Mesendoderm (in vitro differentiated cells): ENCODE measurements at regions not wholly inside any gene's neighbourhood (a gene's known extent, or its start where the extent isn't known, plus 50 kb on each side); places are given as distances from the start of the nearest gene placed in this dataset.

Experiments
- DNase-seq: peaks from one replicate; pipeline ENCODE4 v3.0.0; 2013
- H2AK5ac ChIP-seq: 2 replicates; pipeline ENCODE4 v1.6.1; 2013; ENCODE audit warnings: low read length, inconsistent platforms
- H2BK120ac ChIP-seq: 2 replicates; pipeline ENCODE4 v1.6.1; 2013; ENCODE audit warnings: low read depth, mild to moderate bottlenecking, low read length, moderate library complexity, mixed read lengths
- H2BK15ac ChIP-seq: replicated peaks from 2 replicates; pipeline ENCODE4 v1.6.1; 2013; ENCODE audit warnings: low read depth, mild to moderate bottlenecking, moderate library complexity
- H2BK5ac ChIP-seq: 2 replicates; pipeline ENCODE4 v1.6.1; 2013; ENCODE audit warnings: low read length, inconsistent platforms
- H3K18ac ChIP-seq: 2 replicates; pipeline ENCODE4 v1.6.1; 2013; ENCODE audit warnings: mild to moderate bottlenecking, low read length, mixed read lengths
- H3K23ac ChIP-seq: one replicate; pipeline ENCODE4 v1.6.1; 2013; ENCODE audit warnings: low read length
- H3K27ac ChIP-seq: 2 replicates; pipeline ENCODE4 v1.5.1; 2013; ENCODE audit warnings: low read depth, mild to moderate bottlenecking, inconsistent platforms, low read length, moderate library complexity
- H3K27me3 ChIP-seq: 2 replicates; pipeline ENCODE4 v1.6.1; 2013; ENCODE audit warnings: low read length, control low read depth, mild to moderate bottlenecking, inconsistent platforms; ENCODE audit not compliant: insufficient read depth, poor library complexity
- H3K36me3 ChIP-seq: 2 replicates; pipeline ENCODE4 v1.6.1; 2013; ENCODE audit warnings: low read length, inconsistent platforms; ENCODE audit not compliant: control insufficient read depth, insufficient read depth
- H3K4ac ChIP-seq: one replicate; pipeline ENCODE4 v1.6.1; 2013; ENCODE audit warnings: low read depth, mild to moderate bottlenecking, low read length, moderate library complexity
- H3K4me1 ChIP-seq: 2 replicates; pipeline ENCODE4 v1.6.1; 2013; ENCODE audit warnings: low read depth, low read length, inconsistent platforms; ENCODE audit not compliant: control insufficient read depth
- H3K4me2 ChIP-seq: 2 replicates; pipeline ENCODE4 v1.6.1; 2013; ENCODE audit warnings: low read length
- H3K4me3 ChIP-seq: 2 replicates; pipeline ENCODE4 v1.5.1; 2013; ENCODE audit warnings: mild to moderate bottlenecking, low read length
- H3K56ac ChIP-seq: one replicate; pipeline ENCODE4 v1.6.1; 2013; ENCODE audit warnings: low read length
- H3K79me1 ChIP-seq: 2 replicates; pipeline ENCODE4 v1.6.1; 2013; ENCODE audit warnings: low read length, inconsistent platforms
- H3K79me2 ChIP-seq: 2 replicates; pipeline ENCODE4 v1.6.1; 2013; ENCODE audit warnings: mild to moderate bottlenecking, low read length; ENCODE audit not compliant: control insufficient read depth, insufficient read depth
- H3K9ac ChIP-seq: 2 replicates; pipeline ENCODE4 v1.6.1; 2013; ENCODE audit warnings: low read length, inconsistent platforms
- H4K5ac ChIP-seq: one replicate; pipeline ENCODE4 v1.6.1; 2013; ENCODE audit warnings: low read length
- H4K8ac ChIP-seq: one replicate; pipeline ENCODE4 v1.6.1; 2013; ENCODE audit warnings: low read depth, mild to moderate bottlenecking, control low read depth, low read length, moderate library complexity
- WGBS: extraction: QIAGEN DNeasy Blood & Tissue Kit; methylation state at CpG from one replicate; pipeline ENCODE4 v1.1.7; 2013; ENCODE audit warnings: low lambda C conversion rate, missing lambda C conversion rate; ENCODE audit not compliant: insufficient coverage; ENCODE audit errors: extremely low coverage; 5-methylcytosine and 5-hydroxymethylcytosine counted together

GRCh38 chr4:162560073-162560472 lies 396.3 kb upstream of the FSTL5 start:
- Histone ChIP-seq H3K36me3 (no peaks in the 10 kb centered on the region), H2BK120ac (no peak overlapping the region), H3K23ac (no peak overlapping the region), H3K56ac (no peak overlapping the region), H3K4me1 (no peaks in the 10 kb centered on the region), H3K4me2 (no peak overlapping the region), H2AK5ac (no peak overlapping the region), H2BK5ac (no peak overlapping the region), H3K79me2 (no peaks in the 10 kb centered on the region), H2BK15ac (no peak overlapping the region), H3K18ac (no peak overlapping the region), H3K4ac (no peak overlapping the region), H4K5ac (no peak overlapping the region), H3K27ac (no peak overlapping the region), H3K79me1 (no peaks in the 10 kb centered on the region), H3K9ac (no peak overlapping the region), H3K27me3 (no peaks in the 10 kb centered on the region), H3K4me3 (no peak overlapping the region), H4K8ac (no peak overlapping the region)
- no CpG with 5 or more reads among the region's 1 CpG for WGBS
- no peak for DNase-seq

- Histone ChIP-seq H3K27ac (no peak overlapping the region), H2BK15ac (no peak overlapping the region), H3K9ac (no peak overlapping the region), H3K56ac (no peak overlapping the region), H3K4me1 (no peaks in the 10 kb centered on the region), H3K36me3 (no peaks in the 10 kb centered on the region), H3K79me1 (no peaks in the 10 kb centered on the region), H3K79me2 (no peaks in the 10 kb centered on the region), H3K4me3 (no peak overlapping the region), H3K23ac (no peak overlapping the region), H4K8ac (no peak overlapping the region), H3K27me3 (no peaks in the 10 kb centered on the region), H2BK120ac (no peak overlapping the region), H3K4me2 (no peak overlapping the region), H3K4ac (no peak overlapping the region), H2BK5ac (no peak overlapping the region), H2AK5ac (no peak overlapping the region), H3K18ac (no peak overlapping the region), H4K5ac (no peak overlapping the region)
- WGBS, result no CpG with 5 or more reads among the region's 4 CpGs
- no peak for DNase-seq
These were observed 393.8 kb upstream of the FSTL5 start for GRCh38 chr4:162557516-162558106.

GRCh38 chr4:162535121-162535520 lies 371.3 kb upstream of the FSTL5 start:
- Histone ChIP-seq H3K18ac (no peak overlapping the region), H3K9ac (no peak overlapping the region), H3K56ac (no peak overlapping the region), H3K27me3 (no peaks in the 10 kb centered on the region), H3K79me2 (no peaks in the 10 kb centered on the region), H3K4ac (no peak overlapping the region), H3K79me1 (no peaks in the 10 kb centered on the region), H2BK15ac (no peak overlapping the region), H3K23ac (no peak overlapping the region), H2AK5ac (no peak overlapping the region), H3K36me3 (no peaks in the 10 kb centered on the region), H4K8ac (no peak overlapping the region), H3K4me1 (no peaks in the 10 kb centered on the region), H3K4me2 (no peak overlapping the region), H3K4me3 (no peak overlapping the region), H2BK5ac (no peak overlapping the region), H2BK120ac (no peak overlapping the region), H3K27ac (no peak overlapping the region), H4K5ac (no peak overlapping the region)
- no CpG with 5 or more reads among the region's 1 CpG for WGBS
- no peak for DNase-seq

GRCh38 chr4:162523171-162523570 lies 359.4 kb upstream of the FSTL5 start:
- Histone ChIP-seq H3K27ac (no peak overlapping the region), H2AK5ac (no peak overlapping the region), H3K4me3 (no peak overlapping the region), H2BK5ac (no peak overlapping the region), H3K79me1 (no peaks in the 10 kb centered on the region), H3K18ac (no peak overlapping the region), H3K4me1 (no peaks in the 10 kb centered on the region), H3K79me2 (no peaks in the 10 kb centered on the region), H3K36me3 (no peaks in the 10 kb centered on the region), H3K4me2 (no peak overlapping the region), H3K27me3 (no peaks in the 10 kb centered on the region), H4K8ac (no peak overlapping the region), H2BK120ac (no peak overlapping the region), H2BK15ac (no peak overlapping the region), H3K4ac (no peak overlapping the region), H3K23ac (no peak overlapping the region), H3K56ac (no peak overlapping the region), H4K5ac (no peak overlapping the region), H3K9ac (no peak overlapping the region)
- DNase-seq, result no peak
- no CpG with 5 or more reads among the region's 4 CpGs for WGBS

- Histone ChIP-seq H3K4ac (no peak overlapping the region), H4K5ac (no peak overlapping the region), H3K79me2 (no peaks in the 10 kb centered on the region), H3K18ac (no peak overlapping the region), H3K23ac (no peak overlapping the region), H2BK15ac (no peak overlapping the region), H3K27ac (no peak overlapping the region), H3K9ac (no peak overlapping the region), H3K4me1 (no peaks in the 10 kb centered on the region), H2BK120ac (no peak overlapping the region), H3K27me3 (no peaks in the 10 kb centered on the region), H2AK5ac (no peak overlapping the region), H2BK5ac (no peak overlapping the region), H3K4me2 (no peak overlapping the region), H3K36me3 (no peaks in the 10 kb centered on the region), H4K8ac (no peak overlapping the region), H3K56ac (no peak overlapping the region), H3K79me1 (no peaks in the 10 kb centered on the region), H3K4me3 (no peak overlapping the region)
- DNase-seq, result no peak
- no CpG with 5 or more reads among the region's 1 CpG for WGBS
These were observed 358.9 kb upstream of the FSTL5 start for GRCh38 chr4:162522724-162523123.

- H3K27me3 ChIP-seq, result no peaks in the 10 kb centered on the region
- no peaks in the 10 kb centered on the region for H3K79me1 ChIP-seq
- WGBS, result no CpG with 5 or more reads among the region's 3 CpGs
- H3K4me2 ChIP-seq, result no peak overlapping the region
- H2BK120ac ChIP-seq, result no peak overlapping the region
- H2BK15ac ChIP-seq, result no peak overlapping the region
- no peak overlapping the region for H3K23ac ChIP-seq
- H3K4me1 ChIP-seq, result no peaks in the 10 kb centered on the region
- H3K27ac ChIP-seq, result no peak overlapping the region
- H3K18ac ChIP-seq, result no peak overlapping the region
- no peak overlapping the region for H2AK5ac ChIP-seq
- no peaks in the 10 kb centered on the region for H3K36me3 ChIP-seq
- no peak overlapping the region for H3K56ac ChIP-seq
- no peaks in the 10 kb centered on the region for H3K79me2 ChIP-seq
- H4K5ac ChIP-seq, result no peak overlapping the region
- H3K9ac ChIP-seq, result no peak overlapping the region
- H4K8ac ChIP-seq, result no peak overlapping the region
- H3K4ac ChIP-seq, result no peak overlapping the region
- no peak overlapping the region for H2BK5ac ChIP-seq
- no peak overlapping the region for H3K4me3 ChIP-seq
- no peak for DNase-seq
These were observed 347.1 kb upstream of the FSTL5 start for GRCh38 chr4:162510937-162511336.
